NCI-H1436 treated with DMSO at 0.1 percent for 48 hours (cell line): ENCODE measurements at regions not wholly inside any gene's neighbourhood (a gene's known extent, or its start where the extent isn't known, plus 50 kb on each side); places are given as distances from the start of the nearest gene placed in this dataset.
"Not testable (repeated sequence)": the region's sequence is repeated elsewhere in the genome, so short reads cannot be mapped to it uniquely, and the experiment has no call there.

Source experiments
- DNase-seq: peaks from one replicate; lab custom pipeline; 2025; lab: John Stamatoyannopoulos, UW

DNA sequence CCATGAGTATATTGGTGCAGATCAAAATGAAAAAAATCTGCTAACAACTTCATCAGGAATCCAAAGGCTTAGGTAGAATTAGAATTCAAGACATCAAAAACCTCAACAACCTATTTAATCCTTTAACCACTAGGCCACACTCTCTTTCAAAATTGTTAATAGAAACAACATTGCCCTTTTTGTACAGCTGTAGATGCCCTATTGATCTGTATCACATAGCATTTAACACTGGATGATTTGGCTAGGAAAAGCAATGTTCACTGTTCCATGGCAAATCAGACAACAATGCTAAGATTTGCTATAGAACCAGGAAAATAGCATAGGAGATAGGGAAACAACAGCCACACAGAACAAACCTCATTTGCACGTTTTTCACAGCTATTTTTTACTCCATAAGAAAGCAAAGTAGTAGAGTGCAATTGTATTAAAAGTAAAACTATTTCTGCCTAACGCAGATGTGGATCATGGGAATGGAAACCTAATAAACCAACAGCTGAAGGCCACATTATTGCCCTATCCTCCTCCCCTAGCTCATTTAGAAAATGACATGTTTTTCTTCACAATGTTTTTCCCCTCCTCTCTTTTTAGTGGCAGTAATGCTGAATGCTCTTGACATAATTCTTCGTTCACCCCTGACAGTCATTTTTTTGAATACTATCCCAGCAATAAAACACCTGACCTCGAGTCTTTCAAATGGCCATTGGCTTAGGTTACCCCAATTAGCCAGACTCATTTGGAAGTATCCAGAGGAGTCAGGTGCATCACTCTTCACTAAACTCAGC lies 373.0 kb upstream of the CCNH start:
- DNase-seq, result no peak

DNA sequence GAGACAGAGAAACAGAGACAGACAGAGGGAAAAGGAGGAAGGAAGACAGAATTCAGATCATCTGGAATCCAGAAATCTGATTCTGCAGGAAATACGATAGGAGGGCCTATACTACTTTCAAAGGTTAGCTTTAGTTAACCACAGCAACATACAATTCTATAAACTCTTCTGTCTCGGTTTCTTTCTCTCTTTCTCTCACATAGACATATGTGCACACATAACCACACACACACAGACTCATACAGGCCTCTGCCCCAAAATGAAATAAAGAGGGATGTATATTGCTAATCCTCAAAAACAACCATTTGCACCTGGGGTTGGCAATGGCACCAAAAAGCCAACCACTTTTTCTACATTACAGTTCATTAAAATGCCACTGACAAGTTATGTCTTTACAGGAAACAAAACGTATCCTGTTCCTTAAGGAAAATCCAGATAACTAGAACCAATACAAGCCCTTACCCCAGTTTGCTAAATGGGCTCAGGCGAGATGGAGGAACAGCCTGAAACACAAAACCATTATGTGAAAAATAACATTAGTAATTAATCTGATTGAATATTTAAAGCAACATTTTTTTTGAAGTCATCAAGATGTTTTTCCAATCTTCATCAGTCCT lies 372.3 kb upstream of the CCNH start:
- DNase-seq, result no peak

- DNase-seq, result no peak
Measured at GRCh38 chr5:87784311-87784710, 371.6 kb upstream of the CCNH start.

DNA sequence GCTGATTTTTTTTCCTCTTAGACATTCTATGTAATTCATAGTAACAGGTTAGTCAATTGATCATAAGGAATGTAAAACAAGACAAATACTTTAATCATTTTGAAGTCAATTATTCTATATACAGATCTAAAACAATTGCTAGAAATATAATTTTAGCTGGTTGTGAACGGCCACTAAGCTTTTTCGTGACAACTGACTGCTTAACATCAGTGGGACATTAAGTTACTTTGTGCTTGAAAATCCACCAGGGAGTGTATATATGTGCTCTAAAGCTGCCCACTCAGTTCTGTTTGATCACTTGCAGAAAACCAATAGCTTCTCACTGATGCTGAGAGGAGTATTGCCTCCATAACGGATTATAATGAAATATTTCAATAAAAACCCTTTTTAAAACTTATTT lies 370.2 kb upstream of the CCNH start:
- no peak for DNase-seq

DNA sequence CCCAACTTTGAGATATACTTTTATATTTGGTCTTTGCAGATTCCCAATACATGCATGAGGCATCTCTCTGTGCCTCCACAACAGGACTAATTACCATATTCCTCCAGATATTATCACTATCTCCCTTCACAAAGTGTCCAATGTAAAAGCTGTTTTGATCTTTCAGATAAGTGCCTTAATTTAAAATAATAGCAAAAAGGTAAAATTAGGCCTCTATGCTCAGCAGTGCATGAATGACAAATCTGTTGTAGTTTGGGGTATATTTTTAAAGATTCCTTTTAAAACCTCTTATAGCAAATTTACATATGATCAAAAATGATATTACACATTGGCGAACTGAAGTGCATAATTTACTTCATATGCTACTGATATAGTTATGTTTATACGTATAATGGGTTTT lies 369.2 kb upstream of the CCNH start:
- no peak for DNase-seq

GRCh38 chr5:87780831-87781760 lies 368.4 kb upstream of the CCNH start:
- peak; percentile 29 for DNase-seq

- DNase-seq, result no peak
Measured at GRCh38 chr5:87778876-87779275, 366.1 kb upstream of the CCNH start.

DNA sequence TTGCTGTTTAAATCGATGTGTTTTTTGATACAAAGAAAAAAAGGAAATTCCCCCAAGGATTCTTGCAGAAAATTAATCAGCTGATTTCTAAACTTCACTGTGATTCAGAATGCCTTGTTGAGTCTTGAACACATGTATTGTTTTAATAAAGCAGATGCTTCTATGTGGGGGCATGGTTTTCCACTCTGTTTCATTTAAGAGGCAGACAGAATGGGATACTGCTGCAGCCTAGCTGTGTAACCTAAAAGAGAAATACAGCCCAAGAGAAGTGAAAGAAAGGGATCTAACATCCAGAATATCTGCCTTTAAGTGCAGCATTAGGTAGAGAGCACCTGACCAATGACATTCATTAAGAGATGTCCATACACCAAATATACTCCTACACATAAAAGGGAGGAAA lies 365.1 kb upstream of the CCNH start:
- no peak for DNase-seq

- no peak for DNase-seq
Measured at GRCh38 chr5:87776785-87777184, 364.1 kb upstream of the CCNH start.

- not testable (repeated sequence) for DNase-seq
Measured at GRCh38 chr5:87776302-87776701, 363.6 kb upstream of the CCNH start.

DNA sequence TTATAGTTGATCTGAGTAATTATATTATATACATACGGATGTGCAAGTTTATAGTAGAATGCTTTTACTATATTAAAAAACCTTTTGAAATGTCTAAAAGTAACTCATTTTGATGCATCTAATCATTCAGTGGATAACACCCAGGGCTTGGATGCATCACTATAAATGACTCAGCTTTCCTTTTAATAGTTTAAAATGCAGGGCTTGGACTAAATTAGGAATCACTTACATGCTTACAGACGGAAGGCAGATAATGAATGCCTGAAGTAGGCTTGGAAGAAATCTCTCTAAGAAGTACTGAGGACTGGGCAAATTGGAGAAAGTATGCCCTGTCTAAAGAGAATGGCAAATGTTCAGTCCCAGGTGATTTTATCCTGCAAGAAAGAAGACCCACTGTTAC lies 362.5 kb upstream of the CCNH start:
- DNase-seq, result no peak

GRCh38 chr5:87774804-87775203 lies 362.1 kb upstream of the CCNH start:
- no peak for DNase-seq

DNA sequence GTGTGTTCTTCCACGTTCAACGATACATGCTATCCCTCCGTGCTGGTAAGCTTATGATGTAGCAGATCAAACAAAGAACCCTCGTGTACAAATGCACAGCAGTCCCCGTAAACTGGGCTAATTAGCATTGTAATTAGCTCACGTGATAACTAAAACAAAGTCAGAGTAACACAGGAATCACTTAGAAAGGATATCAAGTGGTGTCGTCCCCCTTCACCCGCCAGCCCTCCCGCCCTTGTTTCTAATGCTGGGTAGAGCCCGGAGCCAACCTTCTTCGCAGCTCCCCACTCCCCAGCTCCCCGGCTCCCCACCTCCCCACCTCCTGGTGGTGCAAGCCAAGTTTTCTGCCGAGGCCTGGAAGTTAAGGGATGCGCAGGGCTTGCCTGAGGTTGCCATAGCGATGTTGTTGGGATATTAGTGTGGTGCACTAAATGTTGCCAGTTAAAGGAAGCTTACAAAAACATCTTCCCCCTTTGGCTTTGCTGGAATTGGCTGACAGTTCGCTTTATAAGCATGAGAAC lies 357.9 kb upstream of the CCNH start:
- no peak for DNase-seq

GRCh38 chr5:87770016-87770570 lies 357.4 kb upstream of the CCNH start:
- DNase-seq, result no peak

- no peak for DNase-seq
Measured at GRCh38 chr5:87769157-87769556, 356.4 kb upstream of the CCNH start.

- no peak for DNase-seq
Measured at GRCh38 chr5:87768190-87768589, 355.5 kb upstream of the CCNH start.

GRCh38 chr5:87765009-87765408 lies 352.3 kb upstream of the CCNH start:
- no peak for DNase-seq

DNA sequence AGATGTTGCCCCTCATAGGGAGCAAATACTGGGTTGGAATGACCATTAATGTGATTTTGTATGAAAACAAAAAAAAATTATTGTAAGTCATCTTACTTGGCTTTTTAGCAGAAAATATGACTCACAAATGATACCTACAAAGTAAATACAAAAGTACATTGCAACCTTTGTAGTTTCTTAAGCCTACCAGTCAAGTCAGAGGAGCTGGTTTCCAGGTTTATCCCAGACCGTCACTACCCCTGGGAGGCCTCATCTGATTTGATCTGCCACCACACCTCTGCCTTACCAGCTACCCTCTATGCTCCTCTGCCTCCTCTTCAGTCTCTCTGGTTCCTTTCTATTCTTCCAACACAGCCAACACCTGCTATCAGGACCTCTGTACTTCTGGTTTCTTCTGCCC lies 349.9 kb upstream of the CCNH start:
- DNase-seq, result no peak

DNA sequence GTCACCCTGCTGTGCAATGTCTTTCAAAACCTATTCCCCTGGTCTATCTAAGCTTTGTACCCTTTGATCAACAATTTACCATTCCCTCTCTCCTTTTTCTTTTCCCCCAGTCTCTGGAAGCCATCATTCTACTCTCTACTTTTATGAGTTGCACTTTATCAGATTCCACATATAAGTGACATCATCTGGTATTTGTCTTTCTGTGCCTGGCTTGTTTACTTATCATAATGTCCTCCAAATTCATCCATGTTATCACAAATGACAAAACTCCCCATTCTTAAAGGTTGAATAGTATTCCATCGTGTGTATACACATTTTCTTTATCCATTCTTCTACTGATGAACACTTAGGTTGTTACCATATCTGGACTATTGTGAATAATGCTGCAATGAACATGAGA lies 344.2 kb upstream of the CCNH start:
- DNase-seq, result no peak

- no peak for DNase-seq
Measured at GRCh38 chr5:87755360-87755759, 342.6 kb upstream of the CCNH start.

- no peak for DNase-seq
Measured at GRCh38 chr5:87754009-87754757, 341.5 kb upstream of the CCNH start.

DNA sequence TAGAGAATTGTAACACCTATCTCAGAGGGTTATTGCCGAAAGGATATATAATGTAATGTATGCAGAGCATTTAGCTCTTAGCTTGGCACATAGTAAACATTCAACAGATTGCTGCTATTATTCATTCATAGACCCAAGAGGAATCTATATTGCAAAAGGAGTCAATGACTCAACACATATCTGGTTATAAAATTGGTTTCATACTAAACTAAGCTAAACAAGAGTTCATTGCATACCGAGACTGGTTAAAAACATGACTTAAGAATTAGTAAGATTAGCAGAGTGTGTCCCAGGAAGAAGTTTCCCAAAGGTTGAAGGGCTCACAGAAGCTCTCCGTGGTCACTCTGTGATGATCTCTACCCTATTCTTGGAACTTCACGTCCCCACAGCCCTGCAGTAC lies 339.6 kb upstream of the CCNH start:
- no peak for DNase-seq
